Omental fat pad (tissue), 3 donors: ENCODE measurements at regions not wholly inside any gene's neighbourhood (a gene's known extent, or its start where the extent isn't known, plus 50 kb on each side); places are given as distances from the start of the nearest gene placed in this dataset.
A peak's percentile ranks its signal among the peaks of the same experiment; 100 is the strongest.

Source experiments
- ATAC-seq: fragments of 150-250 bp; one replicate; pipeline ENCODE4 v1.9.1; 2016; ENCODE audit warnings: mild to moderate bottlenecking, moderate library complexity; ENCODE audit not compliant: low FRiP score
- DNase-seq: peaks from one replicate; pipeline ENCODE4 v3.0.0-alpha.2; 2019; ENCODE audit warnings: low spot score
- CTCF ChIP-seq, 3 donors: fragments of 450-650 bp; IDR thresholded peaks; one replicate each; pipeline ENCODE4 v1.5.1; 2016 to 2017; ENCODE audit warnings: antibody characterized with exemption in 3 of 3, mild to moderate bottlenecking in 3 of 3, moderate library complexity in 2 of 3

GRCh38 chr7:67760971-67761370, 764.3 kb downstream of the TYW1 start:
- ATAC-seq (no peak), DNase-seq (no peak)
- no peak for TF ChIP-seq CTCF (IDR thresholded peaks at IDR 0.05)

- TF ChIP-seq CTCF (IDR thresholded peaks at IDR 0.05): no peak
- DNase-seq: no peak
- ATAC-seq: no peak
Observed at GRCh38 chr7:67762516-67762915, 765.9 kb downstream of the TYW1 start.

- DNase-seq (no peak), ATAC-seq (no peak)
- no peak for TF ChIP-seq CTCF (IDR thresholded peaks at IDR 0.05)
Observed at GRCh38 chr7:67764289-67764688, 767.7 kb downstream of the TYW1 start.

GRCh38 chr7:67765481-67766175, 769.0 kb downstream of the TYW1 start:
- DNase-seq (no peak), ATAC-seq (no peak)
- TF ChIP-seq CTCF (IDR thresholded peaks at IDR 0.05): no peak

- ATAC-seq (no peak), DNase-seq (no peak)
- no peak for TF ChIP-seq CTCF (IDR thresholded peaks at IDR 0.05)
Observed at GRCh38 chr7:67766906-67767410, 770.3 kb downstream of the TYW1 start.

- ATAC-seq (peak; percentile 28), DNase-seq (no peak)
- no peak for TF ChIP-seq CTCF (IDR thresholded peaks at IDR 0.05)
Observed at GRCh38 chr7:67771846-67772605, 775.4 kb downstream of the TYW1 start.
